Breast epithelium (tissue), 3 donors: ENCODE measurements at regions not wholly inside any gene's neighbourhood (a gene's known extent, or its start where the extent isn't known, plus 50 kb on each side); places are given as distances from the start of the nearest gene placed in this dataset.

Experiments
- POLR2A ChIP-seq: fragments of 450-650 bp; IDR thresholded peaks from one replicate; pipeline ENCODE4 v1.6.1; 2016; ENCODE audit warnings: antibody characterized with exemption, mild to moderate bottlenecking, moderate library complexity
- POLR2AphosphoS5 ChIP-seq, 3 donors: sonication (generic); formaldehyde crosslinking; IDR thresholded peaks; one replicate each; pipeline ENCODE4 v1.6.1; 2017; ENCODE audit warnings: antibody characterized with exemption in 3 of 3
- TF ChIP-seq, protein P1 (sequence below), 3 donors: fragments of 450-650 bp; IDR thresholded peaks; one replicate each; pipeline ENCODE4 v1.5.1; 2016 to 2017; ENCODE audit warnings: antibody characterized with exemption in 3 of 3, mild to moderate bottlenecking in 3 of 3, moderate library complexity in 3 of 3

DNA sequence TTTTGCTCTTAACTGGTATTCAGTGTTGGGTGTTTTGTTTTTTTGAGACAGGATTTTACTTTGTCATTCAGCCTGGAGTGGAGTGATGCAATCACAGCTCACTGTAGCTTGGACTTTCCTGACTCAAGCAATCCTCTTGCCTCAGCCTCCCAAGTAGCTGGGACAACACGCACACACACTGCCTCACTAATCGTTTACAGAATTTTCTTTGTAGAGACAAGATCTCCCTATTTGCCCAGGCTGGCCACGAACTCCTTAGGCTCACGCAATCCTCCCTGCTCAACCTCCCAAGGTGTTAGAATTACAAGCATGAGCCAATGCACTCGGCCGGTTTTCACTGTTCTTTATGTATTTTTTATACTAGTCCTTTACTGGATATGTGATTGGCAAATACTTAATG, 51.0 kb upstream of the IGLL5 start:
- TF ChIP-seq, protein P1, sequence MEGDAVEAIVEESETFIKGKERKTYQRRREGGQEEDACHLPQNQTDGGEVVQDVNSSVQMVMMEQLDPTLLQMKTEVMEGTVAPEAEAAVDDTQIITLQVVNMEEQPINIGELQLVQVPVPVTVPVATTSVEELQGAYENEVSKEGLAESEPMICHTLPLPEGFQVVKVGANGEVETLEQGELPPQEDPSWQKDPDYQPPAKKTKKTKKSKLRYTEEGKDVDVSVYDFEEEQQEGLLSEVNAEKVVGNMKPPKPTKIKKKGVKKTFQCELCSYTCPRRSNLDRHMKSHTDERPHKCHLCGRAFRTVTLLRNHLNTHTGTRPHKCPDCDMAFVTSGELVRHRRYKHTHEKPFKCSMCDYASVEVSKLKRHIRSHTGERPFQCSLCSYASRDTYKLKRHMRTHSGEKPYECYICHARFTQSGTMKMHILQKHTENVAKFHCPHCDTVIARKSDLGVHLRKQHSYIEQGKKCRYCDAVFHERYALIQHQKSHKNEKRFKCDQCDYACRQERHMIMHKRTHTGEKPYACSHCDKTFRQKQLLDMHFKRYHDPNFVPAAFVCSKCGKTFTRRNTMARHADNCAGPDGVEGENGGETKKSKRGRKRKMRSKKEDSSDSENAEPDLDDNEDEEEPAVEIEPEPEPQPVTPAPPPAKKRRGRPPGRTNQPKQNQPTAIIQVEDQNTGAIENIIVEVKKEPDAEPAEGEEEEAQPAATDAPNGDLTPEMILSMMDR (IDR thresholded peaks at IDR 0.05) = no peak
- TF ChIP-seq POLR2A (no peak), POLR2AphosphoS5 (IDR thresholded peaks at IDR 0.05) (no peak)
